GM19240 (cell line): ENCODE measurements at regions not wholly inside any gene's neighbourhood (a gene's known extent, or its start where the extent isn't known, plus 50 kb on each side); places are given as distances from the start of the nearest gene placed in this dataset.
"Not testable (repeated sequence)": the region's sequence is repeated elsewhere in the genome, so short reads cannot be mapped to it uniquely, and the experiment has no call there.

Experiments used
- DNase-seq: peaks from one replicate; pipeline ENCODE4 v3.0.0; 2011; ENCODE audit warnings: low spot score; ENCODE audit not compliant: insufficient read length

- no peak for DNase-seq
Measured at GRCh38 chrX:121851033-121851432, 803.6 kb downstream of the GLUD2 start.

DNA sequence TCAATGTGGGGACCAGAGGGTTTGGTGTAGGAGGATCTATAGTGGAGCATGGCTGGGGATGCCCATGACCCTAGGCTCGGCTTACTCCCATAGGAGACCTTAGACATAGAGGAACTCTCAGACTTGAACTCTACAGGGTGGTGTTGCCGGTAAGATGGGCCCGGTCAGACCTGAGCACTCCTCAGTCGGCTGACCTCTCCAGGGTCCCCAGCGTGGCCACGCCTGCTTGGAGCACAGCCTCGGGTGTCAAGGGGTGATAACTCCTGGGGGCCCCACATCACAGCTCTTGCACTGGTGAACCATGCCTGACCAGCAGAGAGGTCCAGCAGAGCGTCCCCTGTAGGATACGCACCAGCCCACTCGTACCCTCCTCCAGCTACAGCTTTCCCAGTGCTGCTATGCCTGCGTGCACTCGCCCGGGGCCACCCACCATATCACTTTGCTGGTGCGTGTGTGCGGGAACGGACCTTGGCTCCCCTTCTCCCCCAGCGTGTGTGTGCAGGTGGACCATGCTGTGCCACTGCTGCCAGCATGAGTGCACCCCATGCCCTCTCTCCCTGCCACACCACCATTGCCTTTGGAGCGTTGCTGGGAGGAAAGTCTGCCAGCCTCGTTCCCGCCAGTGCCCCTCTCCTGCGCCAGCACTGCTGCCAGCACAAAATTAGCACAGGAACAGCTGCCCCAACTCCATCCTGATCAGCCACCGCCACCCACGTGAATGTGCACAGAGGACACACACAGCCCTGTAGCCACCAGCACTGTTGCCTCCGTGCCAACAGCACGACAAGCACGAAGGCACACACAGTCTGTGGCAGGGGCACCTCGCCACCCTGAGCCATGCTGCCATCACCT is 806.6 kb downstream of the GLUD2 start:
- no peak for DNase-seq

DNA sequence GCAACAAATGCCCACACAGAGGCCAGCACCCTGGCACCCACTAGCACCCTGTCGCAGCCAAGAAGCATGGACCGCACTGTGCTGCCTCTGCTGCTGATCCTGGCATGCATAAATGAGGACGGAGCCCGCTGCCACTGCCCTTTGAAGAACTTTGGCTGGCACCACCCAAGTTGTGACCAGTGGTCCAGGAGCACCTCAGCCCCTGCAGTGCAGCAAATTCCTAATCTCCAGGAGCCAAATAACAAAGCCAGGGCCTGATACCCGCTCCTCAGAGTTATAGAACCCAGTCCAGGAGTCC is 807.2 kb downstream of the GLUD2 start:
- DNase-seq: no peak

DNA sequence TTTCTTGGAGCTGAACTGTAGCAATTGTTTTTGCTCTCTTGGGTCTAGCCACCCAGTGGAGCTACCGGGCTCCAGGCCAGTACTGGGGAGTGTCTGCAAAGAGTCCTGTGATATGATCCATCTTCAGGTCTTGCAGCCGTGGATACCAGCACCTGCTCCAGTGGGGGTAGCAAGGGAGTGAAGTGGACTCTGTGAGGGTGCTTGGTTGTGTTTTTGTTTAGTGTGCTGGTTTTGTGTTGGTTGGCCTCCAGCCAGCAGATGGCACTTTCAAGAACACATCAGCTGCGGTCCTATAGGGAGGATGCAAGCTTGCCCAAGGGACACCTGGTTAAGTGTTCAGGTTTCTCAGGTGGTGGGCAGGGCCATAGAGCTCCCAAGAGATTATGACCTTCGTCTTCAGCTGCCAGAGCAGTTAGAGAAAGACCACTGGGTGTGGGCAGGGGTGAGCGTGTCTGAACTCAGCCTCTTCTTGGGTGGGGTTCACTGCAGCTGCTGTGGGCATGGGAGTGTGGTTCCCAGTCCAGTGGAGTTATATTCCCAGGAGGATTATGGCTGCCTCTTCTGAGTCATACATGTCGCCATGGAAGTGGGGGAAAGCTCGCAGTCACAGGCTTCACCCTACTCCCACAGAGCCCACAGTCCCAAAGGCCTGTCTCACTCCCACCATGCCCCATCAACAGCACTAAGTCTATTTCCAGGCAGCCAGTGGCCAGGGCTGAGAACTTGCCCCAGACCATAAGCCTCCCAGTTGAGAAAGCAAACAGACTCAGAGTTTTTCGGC is 811.6 kb downstream of the GLUD2 start:
- no peak for DNase-seq

DNA sequence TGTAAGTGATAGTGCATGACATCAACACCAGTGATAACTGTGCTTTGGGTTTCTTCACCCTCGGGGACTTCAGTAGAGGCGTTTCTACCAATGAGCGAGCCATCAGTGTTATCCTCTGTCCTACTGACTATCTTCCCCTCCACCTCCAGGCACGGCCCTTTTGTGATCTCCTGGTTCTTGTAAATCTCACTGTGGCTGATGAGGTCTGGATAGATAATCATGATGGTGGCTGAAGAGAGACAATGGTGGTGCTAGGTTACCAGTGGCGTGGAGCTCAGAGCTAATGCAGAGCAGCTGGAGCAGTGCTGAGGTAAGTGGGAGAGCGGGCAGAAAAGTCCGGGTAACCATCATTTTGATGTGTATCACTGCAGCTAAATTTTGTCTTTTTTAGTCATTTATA is 816.6 kb downstream of the GLUD2 start:
- DNase-seq: no peak

GRCh38 chrX:121864561-121864960 is 817.2 kb downstream of the GLUD2 start:
- no peak for DNase-seq

DNA sequence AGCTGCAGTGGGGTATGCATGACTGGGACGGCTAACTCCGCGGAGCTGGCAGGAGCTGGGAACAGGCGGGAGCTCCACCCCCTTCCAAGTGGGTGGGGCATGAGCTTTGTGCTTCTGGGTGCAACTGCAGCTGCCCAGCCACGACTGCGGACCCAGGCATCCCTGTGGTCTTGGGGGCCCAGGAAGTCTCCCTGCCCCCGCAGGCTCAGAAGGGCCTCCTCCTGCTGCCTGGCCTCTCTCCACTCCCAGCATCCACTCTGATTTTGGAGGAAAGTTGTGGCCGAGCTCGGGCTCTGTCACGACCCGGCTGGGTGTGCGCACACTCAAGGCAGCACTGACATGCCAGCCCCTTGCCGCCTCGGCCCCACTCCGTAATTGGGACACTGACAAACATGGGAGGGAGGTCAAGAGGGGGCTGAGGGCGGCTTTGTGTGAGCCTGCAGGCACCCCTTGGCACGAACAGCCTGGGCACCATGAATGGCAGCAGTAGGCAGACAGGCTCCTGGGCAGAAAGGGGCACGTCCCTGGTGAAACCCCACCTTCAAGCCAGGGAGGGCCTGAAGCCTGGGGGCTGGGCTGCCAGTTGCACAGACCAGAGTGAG is 822.6 kb downstream of the GLUD2 start:
- DNase-seq: no peak

- DNase-seq: no peak
Measured at GRCh38 chrX:121871122-121871521, 823.7 kb downstream of the GLUD2 start.

DNA sequence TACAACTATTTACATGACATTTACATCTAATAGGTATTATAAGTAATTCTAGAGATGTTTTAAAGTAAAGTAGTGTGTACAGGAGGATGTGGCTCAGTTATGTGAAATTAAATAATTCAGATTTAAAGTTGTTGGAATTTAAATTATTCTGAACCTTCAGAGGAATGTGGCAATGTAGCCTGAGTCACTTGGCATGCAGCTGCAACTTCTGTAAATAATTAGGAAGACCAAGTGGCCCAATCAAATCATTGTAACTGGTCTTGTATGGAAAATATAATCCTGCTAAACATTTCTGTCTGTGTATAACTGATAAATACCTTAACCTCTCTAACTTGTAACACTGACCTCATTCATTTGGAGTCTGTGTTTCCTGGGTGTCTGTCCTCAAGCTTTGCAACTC is 828.9 kb downstream of the GLUD2 start:
- DNase-seq: no peak

DNA sequence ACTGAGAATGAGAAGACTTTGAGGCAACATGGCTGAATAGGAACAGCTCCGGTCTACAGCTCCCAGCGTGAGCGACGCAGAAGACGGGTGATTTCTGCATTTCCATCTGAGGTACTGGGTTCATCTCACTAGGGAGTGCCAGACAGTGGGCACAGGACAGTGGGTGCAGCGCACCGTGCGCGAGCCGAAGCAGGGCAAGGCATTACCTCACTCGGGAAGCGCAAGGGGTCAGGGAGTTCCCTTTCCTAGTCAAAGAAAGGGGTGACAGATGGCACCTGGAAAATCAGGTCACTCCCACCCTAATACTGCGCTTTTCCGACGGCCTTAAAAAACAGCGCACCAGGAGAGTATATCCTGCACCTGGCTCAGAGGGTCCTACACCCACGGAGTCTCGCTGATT is 829.9 kb downstream of the GLUD2 start:
- DNase-seq: not testable (repeated sequence)

DNA sequence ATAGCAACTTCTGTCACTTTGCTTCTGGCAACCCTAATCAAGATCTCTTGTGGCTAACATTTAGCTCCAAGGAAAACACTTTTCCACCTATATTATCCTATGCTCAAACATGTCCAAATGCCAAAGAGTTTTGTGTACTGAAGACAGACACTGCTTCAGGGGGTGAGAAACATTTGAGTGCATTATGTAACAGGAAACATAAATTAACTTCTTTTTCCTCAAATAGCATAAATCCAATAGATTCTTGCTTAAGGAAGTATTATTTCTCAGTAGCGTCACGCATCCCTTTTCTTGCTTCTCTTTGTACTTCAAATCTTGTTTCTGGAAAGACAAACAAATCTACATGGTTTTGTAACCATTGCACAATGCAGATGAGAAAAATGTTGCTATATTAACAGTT is 839.1 kb downstream of the GLUD2 start:
- no peak for DNase-seq

GRCh38 chrX:121894756-121895155 is 847.3 kb downstream of the GLUD2 start:
- DNase-seq: no peak

DNA sequence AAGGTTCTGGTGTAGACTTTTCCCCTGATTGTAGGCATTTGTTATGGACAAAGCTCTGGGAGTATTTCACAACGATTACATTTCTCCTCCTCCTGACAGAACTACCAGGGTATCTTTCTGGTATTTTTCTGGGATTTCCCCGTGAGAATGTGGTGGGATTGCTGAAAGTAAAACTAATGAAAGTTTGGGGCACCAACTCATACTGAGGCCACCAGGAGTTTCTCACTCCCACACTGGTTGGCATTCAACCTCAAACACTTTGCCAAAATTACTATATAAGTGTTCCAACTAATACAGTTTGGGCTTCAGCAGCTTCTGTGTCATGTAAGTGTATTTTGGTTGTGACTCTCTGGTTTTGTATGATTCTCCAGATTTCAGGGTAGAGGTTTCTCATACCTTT is 855.1 kb downstream of the GLUD2 start:
- DNase-seq: no peak

DNA sequence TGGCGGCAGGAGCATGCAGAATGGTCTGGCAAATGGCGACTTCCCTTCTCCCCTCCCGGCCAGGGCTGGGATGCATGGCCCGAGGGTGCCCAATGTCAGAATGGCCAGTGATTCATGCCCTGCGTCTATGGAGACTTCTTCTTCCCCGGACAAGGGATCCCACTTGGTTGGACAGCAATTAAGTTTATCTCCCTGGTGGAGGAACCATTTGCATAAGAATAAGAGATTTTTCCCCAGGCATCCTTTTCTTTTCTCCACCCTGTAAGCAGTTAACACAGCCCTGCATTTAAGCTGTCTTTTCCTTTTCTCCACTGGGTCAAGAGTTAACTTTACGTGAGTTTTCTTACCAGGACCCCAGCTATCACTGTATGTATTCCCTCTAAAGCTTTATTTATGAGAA is 856.6 kb downstream of the GLUD2 start:
- DNase-seq: no peak

DNA sequence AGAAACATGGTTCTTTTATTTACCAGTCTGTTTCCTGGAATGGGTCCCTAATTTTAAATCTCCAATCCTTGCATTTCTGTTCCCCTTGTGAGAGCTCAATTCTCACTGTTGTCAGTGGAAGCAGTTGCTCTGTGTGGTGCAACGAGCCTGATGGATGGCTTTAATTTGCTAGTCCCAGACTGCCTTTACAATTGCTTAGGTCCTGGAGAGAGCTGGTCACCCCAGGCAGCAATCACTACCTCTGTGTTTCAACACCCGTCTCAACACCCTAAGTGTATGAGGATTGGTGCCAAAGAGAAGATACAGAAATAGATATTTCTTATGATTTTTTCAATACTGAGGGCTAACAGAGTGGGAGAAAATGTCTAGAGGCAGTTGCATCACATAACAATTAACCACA is 873.8 kb downstream of the GLUD2 start:
- DNase-seq: no peak

DNA sequence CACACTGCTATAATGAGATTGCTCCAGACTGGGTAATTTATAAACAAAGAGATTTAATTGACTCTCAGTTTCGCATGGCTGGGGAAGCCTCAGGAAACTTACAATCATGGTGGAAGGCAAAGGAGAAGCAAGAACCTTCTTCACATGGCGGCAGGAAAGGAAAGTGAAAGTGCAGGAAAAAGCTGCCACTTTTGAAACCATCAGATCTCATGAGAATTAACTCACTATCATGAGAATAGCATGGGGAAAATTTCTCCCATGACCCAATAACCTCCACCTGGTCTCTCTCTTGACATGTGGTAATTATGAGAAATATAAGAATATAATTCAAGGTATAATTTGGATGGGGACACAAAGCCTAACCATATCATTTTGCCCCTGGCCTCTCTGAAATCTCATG is 884.2 kb downstream of the GLUD2 start:
- DNase-seq: no peak

- no peak for DNase-seq
Measured at GRCh38 chrX:121932688-121933087, 885.3 kb downstream of the GLUD2 start.

DNA sequence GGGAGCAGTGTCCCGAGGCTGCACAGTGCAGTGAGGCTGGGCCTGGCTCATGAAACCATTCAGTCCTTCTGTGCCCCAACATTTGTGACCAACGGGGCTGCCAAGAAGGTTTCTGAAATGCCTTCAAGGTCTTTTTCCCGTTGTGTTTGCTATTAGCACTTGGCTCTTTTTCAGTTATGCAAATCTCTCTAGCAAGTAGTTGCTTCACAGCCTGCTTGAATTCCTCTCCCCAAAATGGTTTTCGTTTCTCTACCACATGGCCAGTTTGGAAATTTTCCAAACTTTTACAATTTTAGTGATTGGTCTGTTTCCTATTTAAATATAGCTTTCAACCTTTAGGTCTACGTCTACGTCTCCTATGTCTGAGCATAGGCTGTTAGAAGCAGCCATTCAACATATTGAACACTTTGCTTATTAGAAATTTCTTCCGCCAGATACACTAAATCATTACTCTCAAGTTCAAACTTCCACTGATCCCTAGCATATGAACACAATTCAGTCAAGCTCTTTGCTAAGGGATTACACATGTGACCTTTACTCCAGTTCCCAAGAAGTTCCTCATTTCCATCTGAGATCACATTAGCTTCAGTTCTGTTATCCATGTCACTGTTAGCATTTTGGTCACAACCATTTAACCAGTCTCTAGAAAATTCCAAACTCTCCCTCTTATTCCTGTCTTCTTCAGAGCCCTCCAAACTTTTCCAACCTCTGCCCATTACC is 901.8 kb downstream of the GLUD2 start:
- DNase-seq: no peak

- no peak for DNase-seq
Measured at GRCh38 chrX:121958886-121959285, 911.5 kb downstream of the GLUD2 start.

DNA sequence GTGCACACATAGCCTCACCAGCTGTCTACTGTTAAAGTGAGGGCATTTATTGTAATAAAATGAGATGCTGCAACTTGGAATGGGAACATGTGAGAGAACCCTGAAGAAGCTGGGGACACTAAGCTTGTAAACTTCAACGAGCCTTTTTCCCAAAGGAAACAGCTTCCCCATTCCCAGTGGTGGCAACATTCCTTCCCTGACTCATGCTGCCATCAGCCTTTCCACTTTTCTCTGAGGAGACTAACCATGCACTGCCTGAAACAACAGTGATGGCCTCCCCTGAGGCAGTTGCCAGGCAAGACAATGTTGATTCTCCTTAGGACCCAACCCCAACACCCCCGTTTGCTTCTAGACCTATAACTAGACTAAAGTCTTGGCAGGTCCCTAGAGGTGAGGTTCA is 928.3 kb downstream of the GLUD2 start:
- no peak for DNase-seq

GRCh38 chrX:121987163-121987562 is 939.8 kb downstream of the GLUD2 start:
- DNase-seq: no peak

DNA sequence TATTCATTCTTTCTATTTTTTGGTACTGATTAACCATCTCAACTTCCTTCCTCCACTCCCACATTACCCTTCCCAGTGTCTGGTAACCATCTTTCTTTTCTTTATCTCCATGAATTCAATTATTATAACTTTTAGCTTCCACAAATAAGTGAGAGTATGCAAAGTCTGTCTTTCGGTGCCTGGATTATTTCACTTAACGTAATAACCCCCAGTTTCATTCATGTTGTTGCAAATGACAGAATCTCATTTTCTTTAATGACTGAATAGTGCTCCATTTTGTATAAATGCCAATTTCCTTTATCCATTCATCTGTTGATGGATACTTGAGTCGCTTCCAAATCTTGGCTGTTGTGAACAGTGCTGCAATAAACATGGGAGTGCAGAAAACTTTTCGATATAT is 940.4 kb downstream of the GLUD2 start:
- DNase-seq: no peak
